Daoy (cell line): ENCODE measurements at regions not wholly inside any gene's neighbourhood (a gene's known extent, or its start where the extent isn't known, plus 50 kb on each side); places are given as distances from the start of the nearest gene placed in this dataset.
"Not testable (repeated sequence)": the region's sequence is repeated elsewhere in the genome, so short reads cannot be mapped to it uniquely, and the experiment has no call there.

Experiments used
- DNase-seq: peaks from one replicate; pipeline ENCODE4 v3.0.0-alpha.2; 2015; ENCODE audit warnings: low read depth

- DNase-seq, result no peak
These were observed 73.2 kb downstream of the ZIC4 start for GRCh38 chr3:147333098-147333497.

GRCh38 chr3:147328711-147329110 lies 77.6 kb downstream of the ZIC4 start:
- DNase-seq, result no peak

DNA sequence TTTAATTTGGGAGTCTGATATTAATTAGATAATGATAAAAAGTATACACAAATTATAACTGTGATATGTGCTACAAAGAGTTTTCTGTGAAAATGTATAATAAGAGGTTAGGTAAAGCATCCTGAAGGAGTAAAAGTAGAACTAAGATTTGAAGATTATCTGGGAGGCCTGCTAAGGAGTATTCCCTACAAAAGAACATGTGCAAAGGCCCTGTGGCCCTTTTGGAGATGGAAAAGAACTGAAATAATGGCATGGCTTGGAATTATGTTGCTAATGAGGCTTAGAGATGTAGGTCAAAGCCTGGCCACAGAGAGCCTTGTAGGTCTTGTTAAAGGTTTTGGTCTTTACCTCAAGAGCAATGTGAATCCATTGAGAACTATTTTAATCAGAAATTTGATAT lies 82.0 kb downstream of the ZIC4 start:
- DNase-seq, result no peak

- DNase-seq, result no peak
These were observed 87.4 kb downstream of the ZIC4 start for GRCh38 chr3:147318900-147319299.

DNA sequence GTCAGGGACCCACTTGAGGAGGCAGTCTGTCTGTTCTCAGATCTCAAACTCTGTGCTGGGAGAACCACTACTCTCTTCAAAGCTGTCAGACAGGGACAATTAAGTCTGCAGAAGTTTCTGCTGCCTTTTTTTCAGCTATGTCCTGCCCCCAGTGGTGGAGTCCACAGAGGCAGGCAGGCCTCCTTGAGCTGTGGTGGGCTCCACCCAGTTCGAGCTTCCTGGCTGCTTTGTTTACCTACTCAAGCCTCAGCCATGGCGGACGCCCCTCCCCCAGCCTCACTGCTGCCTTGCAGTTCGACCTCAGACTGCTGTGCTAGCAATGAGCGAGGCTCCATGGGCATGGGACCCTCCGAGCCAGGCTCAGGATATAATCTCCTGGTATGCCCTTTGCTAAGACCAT lies 89.3 kb downstream of the ZIC4 start:
- not testable (repeated sequence) for DNase-seq

GRCh38 chr3:147313513-147313912 lies 92.8 kb downstream of the ZIC4 start:
- no peak for DNase-seq

DNA sequence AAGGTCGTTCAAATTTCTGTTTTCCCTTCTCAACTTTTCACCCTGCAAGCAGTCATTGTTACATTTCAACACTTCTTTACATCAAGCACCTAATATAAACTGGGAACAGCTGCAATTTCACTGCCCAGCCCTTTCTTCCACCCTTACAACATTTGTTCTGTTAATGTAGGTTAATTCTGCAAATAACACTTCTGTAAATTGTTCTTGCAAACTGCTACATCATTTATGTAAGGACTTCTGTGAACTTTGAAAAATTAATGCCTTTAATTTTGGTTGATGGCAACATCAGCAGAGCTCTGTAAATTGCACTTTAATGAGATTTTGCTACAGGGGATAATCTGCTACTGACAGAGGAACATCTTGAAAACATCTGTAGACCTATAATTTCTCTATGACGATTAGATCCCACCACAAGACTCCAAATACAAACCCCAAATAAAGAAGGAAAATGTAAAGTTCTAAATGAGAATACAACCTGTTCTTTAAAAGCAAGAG lies 93.5 kb downstream of the ZIC4 start:
- no peak for DNase-seq

- DNase-seq, result no peak
These were observed 94.6 kb downstream of the ZIC4 start for GRCh38 chr3:147311716-147312115.

GRCh38 chr3:147305533-147306250 lies 100.7 kb downstream of the ZIC4 start:
- peak; percentile 6 for DNase-seq

DNA sequence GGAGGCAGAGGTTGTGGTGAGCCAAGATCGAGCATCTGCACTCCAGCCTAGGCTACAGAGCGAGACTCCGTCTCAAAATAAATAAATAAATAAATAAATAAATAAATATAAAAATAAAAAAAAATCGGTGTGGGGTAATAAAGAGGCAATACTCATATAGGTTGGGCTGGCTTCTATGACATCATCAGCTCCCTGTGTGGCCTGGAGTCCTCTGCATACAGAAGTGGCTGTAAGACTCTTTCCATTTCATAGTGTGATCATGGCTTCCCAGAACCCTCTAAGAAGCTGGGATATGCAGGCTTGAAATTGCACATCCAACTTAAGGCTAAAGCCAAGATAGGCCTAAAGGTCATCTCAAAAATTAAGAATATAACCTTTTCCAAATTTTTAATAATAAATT lies 101.6 kb downstream of the ZIC4 start:
- peak; percentile 8 for DNase-seq

- no peak for DNase-seq
These were observed 104.6 kb downstream of the ZIC4 start for GRCh38 chr3:147301781-147302180.

GRCh38 chr3:147299656-147300055 lies 106.7 kb downstream of the ZIC4 start:
- DNase-seq, result peak; percentile 54

- peak; percentile 87 for DNase-seq
These were observed 107.8 kb downstream of the ZIC4 start for GRCh38 chr3:147298511-147298982.

DNA sequence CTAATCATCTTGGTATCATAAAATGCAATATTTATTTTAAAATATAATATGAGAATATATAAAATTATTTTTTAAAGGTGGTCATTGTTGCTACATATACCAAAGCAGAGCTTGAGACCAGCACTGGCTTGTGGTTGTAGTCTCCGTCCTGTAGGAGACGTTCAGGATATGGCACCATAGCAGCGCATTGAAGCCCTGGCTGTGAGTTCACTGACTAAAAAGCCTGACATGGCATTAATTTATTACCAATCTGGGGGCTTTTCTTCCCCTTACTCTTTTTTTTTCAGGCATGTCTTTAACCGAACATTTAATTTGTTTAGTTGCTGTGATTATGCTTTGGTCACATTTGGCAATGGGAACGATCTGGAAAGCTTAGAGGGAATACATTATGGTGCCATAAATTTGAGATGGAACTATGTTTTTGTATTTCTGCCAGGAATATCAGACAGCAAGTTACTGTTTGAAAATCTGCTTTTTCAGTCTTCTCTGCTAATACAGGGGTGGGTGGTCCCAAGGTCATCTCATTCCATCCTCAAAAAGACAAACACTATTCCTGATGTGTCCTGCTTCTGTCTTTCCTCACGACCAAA lies 108.5 kb downstream of the ZIC4 start:
- peak; percentile 63 for DNase-seq

DNA sequence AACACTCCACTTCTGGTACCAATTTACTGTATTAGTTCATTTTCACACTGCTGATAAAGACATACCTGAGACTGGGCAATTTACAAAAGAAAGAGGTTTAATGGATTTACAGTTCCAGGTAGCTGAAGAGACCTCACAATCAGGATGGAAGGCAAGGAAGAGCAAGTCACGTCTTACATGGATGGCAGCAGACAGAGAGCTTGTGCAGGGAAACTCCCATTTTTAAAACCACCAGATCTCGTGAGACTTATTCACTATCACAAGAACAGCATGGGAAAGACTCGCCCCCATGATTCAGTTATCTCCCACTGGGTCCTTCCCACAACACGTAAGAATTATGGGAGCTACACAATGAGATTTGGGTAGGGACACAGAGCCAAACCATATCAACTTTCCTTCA lies 119.0 kb downstream of the ZIC4 start:
- not testable (repeated sequence) for DNase-seq

GRCh38 chr3:147269907-147270306 lies 136.4 kb downstream of the ZIC4 start:
- DNase-seq, result no peak

DNA sequence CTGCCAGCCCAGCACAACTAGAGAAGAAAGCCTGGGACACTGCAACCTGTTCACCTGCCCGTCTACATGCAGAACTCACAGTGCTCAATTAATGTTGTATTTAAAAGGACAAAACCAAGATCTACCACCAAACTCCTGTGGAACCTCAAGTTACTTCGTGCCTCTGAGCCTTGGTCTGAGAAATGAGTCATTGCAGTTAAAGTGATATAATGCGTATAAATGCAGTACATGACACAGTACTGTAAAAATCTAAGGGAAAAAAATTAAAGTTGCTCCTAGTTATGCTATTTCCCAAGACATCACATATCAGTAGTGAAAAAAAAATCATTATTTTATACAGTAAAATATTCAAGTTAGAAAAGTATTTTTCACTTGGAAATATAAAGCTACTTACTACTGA lies 138.9 kb downstream of the ZIC4 start:
- DNase-seq, result no peak

- no peak for DNase-seq
These were observed 148.4 kb downstream of the ZIC4 start for GRCh38 chr3:147257944-147258343.

GRCh38 chr3:147256739-147257138 lies 149.6 kb downstream of the ZIC4 start:
- DNase-seq, result no peak

DNA sequence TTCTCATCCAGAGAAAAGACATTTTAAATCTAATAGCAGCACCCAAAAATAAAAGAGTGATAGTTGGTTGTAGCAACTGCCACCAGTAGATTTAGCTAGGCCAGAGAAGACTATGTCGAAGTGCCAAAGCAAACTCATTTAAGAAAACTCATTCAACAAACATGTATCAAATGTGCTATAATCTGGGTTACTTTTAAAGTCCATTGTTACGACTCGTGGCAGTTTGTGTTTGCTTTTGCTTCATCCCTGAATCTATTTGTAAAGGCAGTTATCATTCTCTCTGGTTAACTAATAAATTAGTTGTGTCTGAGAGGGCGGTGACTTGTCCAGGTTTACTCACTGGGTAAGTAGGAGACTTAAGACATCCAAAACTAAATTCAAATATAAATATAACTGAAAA lies 159.4 kb downstream of the ZIC4 start:
- DNase-seq, result no peak

- DNase-seq, result not testable (repeated sequence)
These were observed 160.7 kb downstream of the ZIC4 start for GRCh38 chr3:147245638-147246037.

DNA sequence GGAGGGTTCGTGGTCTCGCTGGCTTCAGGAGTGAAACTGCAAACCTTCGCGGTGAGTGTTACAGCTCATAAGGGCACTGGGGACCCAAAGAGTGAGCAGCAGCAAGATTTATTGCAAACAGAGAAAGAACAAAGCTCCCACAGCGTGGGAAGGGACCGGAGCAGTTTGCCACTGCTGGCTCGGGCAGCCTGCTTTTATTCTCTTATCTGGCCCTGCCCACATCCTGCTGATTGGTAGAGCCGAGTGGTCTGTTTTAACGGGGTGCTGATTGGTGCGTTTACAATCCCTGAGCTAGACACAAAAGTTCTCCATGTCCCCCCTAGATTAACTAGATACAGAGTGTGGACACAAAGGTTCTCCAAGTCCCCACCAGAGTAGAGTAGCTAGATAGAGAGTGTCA lies 161.3 kb downstream of the ZIC4 start:
- DNase-seq, result peak; percentile 9

GRCh38 chr3:147244397-147244796 lies 161.9 kb downstream of the ZIC4 start:
- no peak for DNase-seq
